ENCODE measurements at regions not wholly inside any gene's neighbourhood (a gene's known extent, or its start where the extent isn't known, plus 50 kb on each side); places are given as distances from the start of the nearest gene placed in this dataset.
"Not testable (repeated sequence)": the region's sequence is repeated elsewhere in the genome, so short reads cannot be mapped to it uniquely, and the experiment has no call there.

- no peak for DNase-seq (ENCODE audit: low read depth, low spot score)
These were observed 641.9 kb upstream of the RORB start for GRCh38 chr9:73855206-73855605.

DNA sequence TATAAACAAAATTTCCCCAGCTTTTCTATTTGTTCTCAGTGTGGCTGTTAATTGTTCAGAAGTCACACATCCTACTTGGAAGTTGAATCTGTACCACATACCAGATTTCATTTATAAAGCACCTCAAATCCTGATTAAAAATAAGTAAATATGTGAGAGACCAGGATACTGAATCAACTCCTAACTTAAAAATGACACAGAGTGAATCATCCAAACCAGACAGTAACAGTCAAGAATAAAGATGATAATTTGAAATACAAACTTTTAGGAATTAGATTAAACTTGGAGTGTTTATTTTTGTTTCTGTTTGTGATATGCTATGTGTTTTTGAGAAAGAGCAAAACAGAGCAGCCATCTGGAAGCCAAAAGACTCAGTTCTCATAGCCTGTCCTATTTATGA, 633.2 kb upstream of the RORB start:
- no peak for DNase-seq (ENCODE audit: low read depth, low spot score)

GRCh38 chr9:73866451-73866850, 630.7 kb upstream of the RORB start:
- no peak for DNase-seq (ENCODE audit: low read depth, low spot score)

DNA sequence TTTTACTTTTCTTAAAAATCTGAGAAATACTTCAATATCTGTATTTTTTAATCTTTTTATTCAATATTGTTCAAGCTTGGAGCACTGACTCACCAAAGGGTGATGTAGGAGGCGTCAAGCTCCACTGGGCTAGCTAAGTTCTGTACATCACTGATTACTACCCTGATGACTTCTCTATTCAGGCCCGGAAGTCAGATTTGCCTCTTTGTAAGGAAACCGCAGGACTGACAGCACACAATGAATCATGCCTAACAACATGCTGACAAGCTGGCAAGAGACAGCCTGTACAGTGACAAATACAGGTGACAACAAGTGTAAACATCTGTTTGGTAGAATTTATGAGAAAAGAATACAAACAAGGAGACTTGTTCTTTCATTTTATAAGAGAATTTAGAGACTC, 627.9 kb upstream of the RORB start:
- no peak for DNase-seq (ENCODE audit: low read depth, low spot score)

GRCh38 chr9:73871636-73872035, 625.5 kb upstream of the RORB start:
- no peak for DNase-seq (ENCODE audit: low read depth, low spot score)

GRCh38 chr9:73872701-73873100, 624.4 kb upstream of the RORB start:
- no peak for DNase-seq (ENCODE audit: low read depth, low spot score)

- DNase-seq (ENCODE audit: low read depth, low spot score), result no peak
These were observed 617.0 kb upstream of the RORB start for GRCh38 chr9:73880101-73880500.

DNA sequence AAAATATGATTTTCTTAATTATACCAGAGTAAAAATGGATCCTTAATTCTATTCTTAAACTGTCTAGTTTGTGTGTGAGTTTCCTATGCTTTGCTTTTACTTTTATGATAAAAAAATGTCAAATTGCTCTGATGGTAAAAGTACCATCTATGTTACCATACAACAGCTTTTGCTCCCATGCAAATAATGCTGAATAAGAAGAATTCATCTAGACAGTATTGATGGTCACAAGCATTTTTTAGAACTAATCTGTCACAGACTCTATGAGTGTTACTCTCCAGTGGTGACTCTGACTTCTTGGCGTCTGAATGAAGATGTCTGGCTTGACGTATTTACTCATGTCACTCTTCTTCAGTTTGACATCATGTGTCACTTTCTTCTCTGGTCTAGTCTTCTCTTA, 608.1 kb upstream of the RORB start:
- DNase-seq (ENCODE audit: low read depth, low spot score), result no peak

DNA sequence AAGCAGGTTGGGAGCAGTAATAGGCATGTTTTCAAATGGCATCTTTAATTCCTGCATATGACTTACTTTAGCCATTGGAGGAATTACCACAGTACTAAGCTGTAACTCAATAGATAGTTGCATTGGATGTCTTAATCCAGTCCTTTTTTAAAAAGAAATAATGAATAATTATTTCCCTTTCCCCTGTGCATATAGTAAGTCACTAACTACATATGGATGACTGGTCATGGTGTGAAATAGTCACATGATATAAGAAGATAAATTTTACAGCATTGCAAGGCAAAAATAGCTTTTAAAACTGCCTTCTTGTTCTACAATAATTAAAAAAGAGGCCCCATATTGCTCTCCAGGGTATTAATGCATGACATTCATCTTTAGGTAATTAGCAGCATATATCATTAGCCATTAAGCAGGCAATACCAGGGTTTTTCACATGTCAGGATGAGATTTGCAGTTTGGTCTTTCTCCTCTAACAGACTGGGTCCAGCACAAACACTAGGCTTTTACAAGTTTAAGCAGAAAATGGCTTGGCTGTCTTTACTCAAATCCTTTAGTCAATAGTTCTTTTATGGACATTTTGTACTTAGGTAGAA, 606.4 kb upstream of the RORB start:
- no peak for DNase-seq (ENCODE audit: low read depth, low spot score)

DNA sequence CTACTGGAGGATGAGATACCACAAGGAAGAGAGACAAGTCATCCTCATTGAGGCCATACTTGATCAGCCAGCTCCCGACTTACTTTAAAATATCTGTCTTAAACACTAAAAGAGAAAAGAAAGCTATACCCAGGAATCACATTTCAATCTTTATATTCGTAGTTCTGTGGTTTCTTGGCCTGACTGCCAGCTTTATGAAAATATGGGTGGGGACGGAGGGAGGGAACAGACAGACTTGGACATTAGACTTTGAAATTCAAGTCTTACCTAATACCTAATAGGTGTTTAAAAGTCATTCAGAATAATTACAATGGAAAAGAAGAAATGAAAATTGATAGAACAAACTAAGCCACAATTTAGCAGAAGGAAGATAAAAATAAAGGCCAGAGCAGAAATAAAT, 604.8 kb upstream of the RORB start:
- DNase-seq (ENCODE audit: low read depth, low spot score), result no peak

DNA sequence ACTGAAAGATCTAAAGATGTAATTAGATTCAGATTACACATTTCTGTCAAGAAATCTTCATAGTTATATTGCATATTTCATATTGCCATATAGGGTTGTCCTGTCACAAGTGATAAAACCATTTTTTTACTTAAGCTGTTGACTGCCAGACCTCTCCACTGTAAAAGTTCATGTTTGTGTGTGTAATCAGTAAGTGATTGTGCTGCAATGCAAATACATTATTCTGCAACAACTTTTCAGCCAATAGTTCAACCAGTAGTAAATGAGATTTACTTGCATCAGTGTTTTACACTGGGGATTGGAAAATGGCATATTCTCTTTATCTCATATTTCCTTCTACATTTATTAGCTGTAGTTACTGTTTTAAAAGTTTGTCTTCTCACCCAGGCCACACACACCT, 603.9 kb upstream of the RORB start:
- no peak for DNase-seq (ENCODE audit: low read depth, low spot score)

DNA sequence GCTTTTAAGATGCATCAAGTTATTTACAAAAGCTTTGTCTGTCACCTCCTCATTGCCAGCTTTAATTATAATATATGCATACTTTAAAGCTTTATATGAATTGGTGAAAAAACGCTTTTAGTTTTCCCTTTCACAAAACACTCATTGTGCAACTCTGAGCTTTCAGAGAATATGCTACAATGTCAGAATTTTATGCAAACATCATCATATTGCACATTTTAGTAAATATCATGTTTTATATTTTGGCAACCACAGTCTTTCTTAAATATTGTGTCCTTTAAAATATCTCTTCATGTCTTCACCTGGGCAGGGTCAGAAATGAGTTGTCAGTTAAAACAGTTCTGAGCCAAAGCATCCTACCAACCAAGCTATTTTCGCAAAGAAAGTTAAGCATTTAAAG, 601.1 kb upstream of the RORB start:
- no peak for DNase-seq (ENCODE audit: low read depth, low spot score)

DNA sequence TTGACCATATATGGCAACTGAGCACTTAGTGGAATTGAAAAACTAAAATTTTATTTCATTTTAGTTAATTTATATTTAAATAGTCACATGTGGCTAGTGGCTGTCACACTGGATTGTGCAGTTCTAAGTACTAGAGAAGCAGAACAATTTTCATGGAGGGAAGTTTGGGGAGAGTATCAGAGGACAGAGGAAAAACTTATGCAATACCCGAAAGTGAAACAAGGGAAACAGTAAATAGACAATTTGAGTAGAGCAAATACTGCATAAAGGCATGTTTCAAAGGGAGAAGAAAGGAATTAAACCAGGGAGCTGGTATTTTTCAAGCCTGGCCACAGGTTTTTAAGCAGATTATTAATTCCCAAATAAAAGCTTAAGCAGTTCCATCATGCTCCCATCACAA, 590.5 kb upstream of the RORB start:
- DNase-seq (ENCODE audit: low read depth, low spot score), result no peak

GRCh38 chr9:73911804-73912203, 585.3 kb upstream of the RORB start:
- DNase-seq (ENCODE audit: low read depth, low spot score), result no peak

- no peak for DNase-seq (ENCODE audit: low read depth, low spot score)
These were observed 581.0 kb upstream of the RORB start for GRCh38 chr9:73916016-73916673.

- DNase-seq (ENCODE audit: low read depth, low spot score), result no peak
These were observed 577.4 kb upstream of the RORB start for GRCh38 chr9:73919712-73920111.

- DNase-seq (ENCODE audit: low read depth, low spot score), result no peak
These were observed 573.3 kb upstream of the RORB start for GRCh38 chr9:73923796-73924195.

DNA sequence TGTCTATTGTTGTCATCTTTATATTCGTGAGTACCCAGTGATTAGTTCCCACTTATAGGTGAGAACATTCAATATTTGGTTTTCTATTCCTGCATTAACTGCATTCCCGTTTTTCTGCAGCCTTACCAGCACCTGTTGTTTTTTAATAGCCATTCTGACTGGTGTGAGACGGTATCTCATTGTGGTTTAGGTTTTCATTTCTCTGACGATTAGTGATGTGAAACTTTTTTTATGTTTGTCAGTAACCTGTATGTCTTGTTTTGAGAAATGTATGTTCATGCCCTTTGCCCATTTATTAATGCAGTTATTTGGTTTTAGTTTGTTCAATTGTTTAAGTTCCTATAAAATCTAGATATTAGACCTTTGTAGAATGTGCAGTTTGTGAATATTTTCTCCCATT, 546.0 kb upstream of the RORB start:
- DNase-seq (ENCODE audit: low read depth, low spot score), result no peak

- no peak for DNase-seq (ENCODE audit: low read depth, low spot score)
These were observed 534.3 kb upstream of the RORB start for GRCh38 chr9:73962792-73963191.

DNA sequence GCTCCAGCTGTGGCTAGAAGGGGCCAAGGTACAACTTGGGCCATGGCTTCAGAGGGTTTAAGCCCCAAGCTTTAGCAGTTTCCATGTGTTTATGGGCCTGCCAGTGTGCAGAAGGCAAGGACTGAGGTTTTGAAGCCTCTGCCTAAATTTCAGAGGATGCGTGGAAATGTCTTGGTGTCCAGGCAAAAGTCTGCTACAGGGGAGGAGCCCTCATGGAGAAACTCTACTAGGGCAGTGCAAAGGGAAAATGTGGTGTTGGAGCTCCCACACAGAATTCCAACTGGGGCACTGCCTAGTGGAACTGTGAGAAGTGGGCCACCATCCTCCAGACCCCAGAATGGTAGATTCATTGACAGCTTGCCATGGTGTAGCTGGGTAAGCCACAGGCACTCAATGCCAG, 527.2 kb upstream of the RORB start:
- DNase-seq (ENCODE audit: low read depth, low spot score), result no peak

DNA sequence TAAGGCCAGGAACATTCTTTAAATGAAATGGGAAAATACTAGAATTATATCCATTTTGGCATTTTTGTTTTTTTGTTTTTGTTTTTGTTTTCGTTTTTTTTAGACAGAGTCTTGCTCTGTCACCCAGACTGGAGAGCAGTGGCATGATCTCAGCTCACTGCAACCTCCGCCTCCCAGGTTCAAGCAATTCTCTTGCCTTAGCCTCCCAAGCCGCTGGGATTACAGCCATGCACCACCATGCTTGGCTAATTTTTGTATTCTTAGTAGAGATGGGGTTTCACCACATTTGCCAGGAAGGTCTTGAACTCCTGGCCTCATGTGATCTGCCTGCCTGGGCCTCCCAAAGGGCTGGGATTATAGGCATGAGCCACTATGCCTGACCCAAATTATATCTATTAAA, 520.7 kb upstream of the RORB start:
- not testable (repeated sequence) for DNase-seq (ENCODE audit: low read depth, low spot score)

- no peak for DNase-seq (ENCODE audit: low read depth, low spot score)
These were observed 517.3 kb upstream of the RORB start for GRCh38 chr9:73979894-73980264.

GRCh38 chr9:73980754-73981153, 516.4 kb upstream of the RORB start:
- no peak for DNase-seq (ENCODE audit: low read depth, low spot score)

- DNase-seq (ENCODE audit: low read depth, low spot score), result no peak
These were observed 515.7 kb upstream of the RORB start for GRCh38 chr9:73981405-73981804.
